Smooth muscle cell (in vitro differentiated cells): ENCODE measurements at regions not wholly inside any gene's neighbourhood (a gene's known extent, or its start where the extent isn't known, plus 50 kb on each side); places are given as distances from the start of the nearest gene placed in this dataset.

Source experiments
- DNase-seq: peaks from one replicate; lab custom pipeline; 2025; ENCODE audit not compliant: unreplicated experiment; lab: John Stamatoyannopoulos, UW
- H2AFZ ChIP-seq: fragments of 200-600 bp; sonication (generic); 2 replicates; pipeline ENCODE4 v1.6.0; 2016; ENCODE audit warnings: antibody characterized with exemption, low read depth, mild to moderate bottlenecking
- H3F3A ChIP-seq: fragments of 200-600 bp; sonication (generic); 2 replicates; pipeline ENCODE4 v1.6.0; 2017; ENCODE audit warnings: antibody characterized with exemption, low read depth
- H3K27ac ChIP-seq: fragments of 200-600 bp; sonication (generic); 2 replicates; pipeline ENCODE4 v1.5.1; 2016; ENCODE audit warnings: low read depth, mild to moderate bottlenecking
- H3K27me3 ChIP-seq: fragments of 200-600 bp; sonication (generic); 2 replicates; pipeline ENCODE4 v1.6.1; 2016; ENCODE audit warnings: low read depth, mild to moderate bottlenecking
- H3K36me3 ChIP-seq: fragments of 200-600 bp; sonication (generic); 2 replicates; pipeline ENCODE4 v1.5.1; 2016; ENCODE audit warnings: low read depth
- H3K4me1 ChIP-seq: fragments of 200-600 bp; sonication (generic); 2 replicates; pipeline ENCODE4 v1.5.1; 2016; ENCODE audit warnings: low read depth
- H3K4me2 ChIP-seq: fragments of 200-600 bp; sonication (generic); 2 replicates; pipeline ENCODE4 v1.6.0; 2016; ENCODE audit warnings: mild to moderate bottlenecking
- H3K4me3 ChIP-seq: fragments of 200-600 bp; sonication (generic); 2 replicates; pipeline ENCODE4 v1.5.1; 2016; ENCODE audit warnings: mild to moderate bottlenecking
- H3K79me2 ChIP-seq: fragments of 200-600 bp; sonication (generic); 2 replicates; pipeline ENCODE4 v1.6.0; 2016; ENCODE audit warnings: low read depth, mild to moderate bottlenecking
- H3K9ac ChIP-seq: fragments of 200-600 bp; sonication (generic); 2 replicates; pipeline ENCODE4 v1.6.0; 2016; ENCODE audit warnings: low read depth
- H3K9me3 ChIP-seq: fragments of 200-600 bp; sonication (generic); replicated peaks from 2 replicates; pipeline ENCODE4 v1.5.1; 2016; ENCODE audit warnings: low read depth
- H4K20me1 ChIP-seq: fragments of 200-600 bp; sonication (generic); 2 replicates; pipeline ENCODE4 v1.6.0; 2016; ENCODE audit warnings: low read depth
- WGBS: methylation state at CpG from one replicate; pipeline ENCODE4 v1.1.7; 2016; ENCODE audit warnings: low lambda C conversion rate; 5-methylcytosine and 5-hydroxymethylcytosine counted together
- TF ChIP-seq, protein P1 (sequence below): fragments of 200-600 bp; sonication (generic); IDR thresholded peaks from 2 replicates; pipeline ENCODE4 v1.5.1; 2017; ENCODE audit warnings: borderline replicate concordance, mild to moderate bottlenecking, antibody characterized with exemption; ENCODE audit not compliant: insufficient read depth, poor library complexity, severe bottlenecking

DNA sequence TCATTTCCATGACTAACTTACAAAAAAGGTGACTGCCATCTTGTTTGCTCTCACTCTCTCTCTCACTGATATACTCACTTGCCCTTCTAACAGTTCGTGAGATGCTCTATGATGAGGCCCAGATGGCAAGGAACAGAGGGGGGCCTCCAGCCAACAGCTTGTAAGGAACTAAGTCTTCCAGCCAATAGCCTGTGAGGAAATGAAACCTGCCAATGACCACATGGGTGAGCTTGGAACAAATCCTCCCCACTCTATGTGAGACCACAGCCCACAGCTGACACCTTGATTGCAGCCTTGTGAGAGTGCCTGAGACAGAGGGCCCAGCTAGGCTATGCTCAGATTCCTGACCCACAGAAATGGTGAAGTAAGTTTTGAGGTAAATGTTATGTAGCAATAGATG is 153.7 kb downstream of the HHIPL2 start:
- H3K36me3 ChIP-seq = no peaks in the 10 kb centered on the region
- no peak overlapping the region for H3K4me2 ChIP-seq
- no peak overlapping the region for H3K4me3 ChIP-seq
- no peaks in the 10 kb centered on the region for H3K79me2 ChIP-seq
- no peak overlapping the region for H3K9ac ChIP-seq
- no peak overlapping the region for H3K27ac ChIP-seq
- no peaks in the 10 kb centered on the region for H3F3A ChIP-seq
- no peaks in the 10 kb centered on the region for H3K9me3 ChIP-seq
- no peak overlapping the region for H2AFZ ChIP-seq
- no peak for DNase-seq
- no peaks in the 10 kb centered on the region for H3K4me1 ChIP-seq
- 64% methylated on average over 1 of the region's 1 CpG for WGBS
- TF ChIP-seq, protein P1, sequence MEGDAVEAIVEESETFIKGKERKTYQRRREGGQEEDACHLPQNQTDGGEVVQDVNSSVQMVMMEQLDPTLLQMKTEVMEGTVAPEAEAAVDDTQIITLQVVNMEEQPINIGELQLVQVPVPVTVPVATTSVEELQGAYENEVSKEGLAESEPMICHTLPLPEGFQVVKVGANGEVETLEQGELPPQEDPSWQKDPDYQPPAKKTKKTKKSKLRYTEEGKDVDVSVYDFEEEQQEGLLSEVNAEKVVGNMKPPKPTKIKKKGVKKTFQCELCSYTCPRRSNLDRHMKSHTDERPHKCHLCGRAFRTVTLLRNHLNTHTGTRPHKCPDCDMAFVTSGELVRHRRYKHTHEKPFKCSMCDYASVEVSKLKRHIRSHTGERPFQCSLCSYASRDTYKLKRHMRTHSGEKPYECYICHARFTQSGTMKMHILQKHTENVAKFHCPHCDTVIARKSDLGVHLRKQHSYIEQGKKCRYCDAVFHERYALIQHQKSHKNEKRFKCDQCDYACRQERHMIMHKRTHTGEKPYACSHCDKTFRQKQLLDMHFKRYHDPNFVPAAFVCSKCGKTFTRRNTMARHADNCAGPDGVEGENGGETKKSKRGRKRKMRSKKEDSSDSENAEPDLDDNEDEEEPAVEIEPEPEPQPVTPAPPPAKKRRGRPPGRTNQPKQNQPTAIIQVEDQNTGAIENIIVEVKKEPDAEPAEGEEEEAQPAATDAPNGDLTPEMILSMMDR = no peak
- H3K27me3 ChIP-seq = no peaks in the 10 kb centered on the region
- no peaks in the 10 kb centered on the region for H4K20me1 ChIP-seq

- no peaks in the 10 kb centered on the region for H3K36me3 ChIP-seq
- no peak overlapping the region for H3K4me2 ChIP-seq
- H4K20me1 ChIP-seq = no peaks in the 10 kb centered on the region
- H3F3A ChIP-seq = no peaks in the 10 kb centered on the region
- H3K4me1 ChIP-seq = no peaks in the 10 kb centered on the region
- 79% methylated on average over 3 of the region's 3 CpGs for WGBS
- H3K27ac ChIP-seq = no peak overlapping the region
- H3K9ac ChIP-seq = no peak overlapping the region
- DNase-seq = no peak
- H3K9me3 ChIP-seq = no peaks in the 10 kb centered on the region
- no peak overlapping the region for H3K4me3 ChIP-seq
- H3K27me3 ChIP-seq = no peaks in the 10 kb centered on the region
- TF ChIP-seq, protein P1 = no peak
- no peaks in the 10 kb centered on the region for H3K79me2 ChIP-seq
- no peak overlapping the region for H2AFZ ChIP-seq
Measured at GRCh38 chr1:222392556-222392955, 155.3 kb downstream of the HHIPL2 start.

- Histone ChIP-seq H3K9ac (no peak overlapping the region), H3K79me2 (no peaks in the 10 kb centered on the region), H2AFZ (no peak overlapping the region), H4K20me1 (no peaks in the 10 kb centered on the region), H3K4me3 (no peak overlapping the region), H3K4me2 (no peak overlapping the region), H3K36me3 (no peaks in the 10 kb centered on the region), H3K9me3 (no peaks in the 10 kb centered on the region), H3F3A (no peaks in the 10 kb centered on the region), H3K4me1 (no peaks in the 10 kb centered on the region), H3K27me3 (no peaks in the 10 kb centered on the region), H3K27ac (no peak overlapping the region)
- 71% methylated on average over 2 of the region's 2 CpGs for WGBS
- no peak for DNase-seq
- TF ChIP-seq, protein P1 = no peak
Measured at GRCh38 chr1:222390181-222390580, 157.7 kb downstream of the HHIPL2 start.

- Histone ChIP-seq H3K27ac (no peak overlapping the region), H3K27me3 (no peaks in the 10 kb centered on the region), H3K4me3 (no peak overlapping the region), H3K4me2 (no peak overlapping the region), H3K9ac (no peak overlapping the region), H4K20me1 (no peaks in the 10 kb centered on the region), H3K4me1 (no peaks in the 10 kb centered on the region), H3K9me3 (no peaks in the 10 kb centered on the region), H2AFZ (no peak overlapping the region), H3K36me3 (no peaks in the 10 kb centered on the region), H3F3A (no peaks in the 10 kb centered on the region), H3K79me2 (no peaks in the 10 kb centered on the region)
- TF ChIP-seq, protein P1 = no peak
- WGBS = 86% methylated on average over 8 of the region's 8 CpGs
- no peak for DNase-seq
Measured at GRCh38 chr1:222387007-222387814, 160.7 kb downstream of the HHIPL2 start.
